H1 (cell line): ENCODE measurements at regions not wholly inside any gene's neighbourhood (a gene's known extent, or its start where the extent isn't known, plus 50 kb on each side); places are given as distances from the start of the nearest gene placed in this dataset.

Experiments
- CTCF ChIA-PET: fragments of 300-600 bp; sonication (Branson Sonifier 250); formaldehyde crosslinking; loops from one replicate; lab custom pipeline; 2021; ENCODE audit not compliant: partially characterized antibody; lab: Charles Lee
- POLR2A ChIA-PET: fragments of 300-600 bp; sonication (Branson Sonifier 250); formaldehyde crosslinking; loops from one replicate; lab custom pipeline; 2021; ENCODE audit warnings: inconsistent platforms; ENCODE audit not compliant: partially characterized antibody; lab: Charles Lee
- DNase-seq, 2 experiments: peaks; one replicate each; pipeline versions ENCODE4 v3.0.0 to v3.0.0-alpha.2; 2010 to 2022; ENCODE audit warnings: low spot score in 2 of 2, low read depth in 1 of 2, mixed read lengths in 1 of 2
- FAIRE-seq: peaks from 2 replicates; lab custom pipeline; 2011; peaks lifted over from hg19 to GRCh38; lab: Jason Lieb, UNC
- H2AFZ ChIP-seq: 2 replicates; pipeline ENCODE4 v1.8.1; 2012; ENCODE audit warnings: low read length, inconsistent platforms
- H2AK5ac ChIP-seq: 2 replicates; pipeline ENCODE4 v1.6.1; 2013; ENCODE audit warnings: low read depth, low read length
- H2BK120ac ChIP-seq: replicated peaks from 2 replicates; pipeline ENCODE3; 2013; ENCODE audit warnings: low read depth, low read length, inconsistent platforms
- H2BK12ac ChIP-seq: 2 replicates; pipeline ENCODE4 v1.6.1; 2013; ENCODE audit warnings: low read depth, low read length
- H2BK15ac ChIP-seq: 2 replicates; pipeline ENCODE4 v1.6.1; 2013; ENCODE audit warnings: low read length
- H2BK20ac ChIP-seq: 2 replicates; pipeline ENCODE4 v1.6.1; 2013; ENCODE audit warnings: low read length
- H2BK5ac ChIP-seq: 2 replicates; pipeline ENCODE4 v1.6.1; 2013; ENCODE audit warnings: low read depth, low read length
- H3K14ac ChIP-seq: 2 replicates; pipeline ENCODE4 v1.6.1; 2013; ENCODE audit warnings: inconsistent platforms; ENCODE audit not compliant: insufficient read length
- H3K18ac ChIP-seq: 2 replicates; pipeline ENCODE4 v1.6.1; 2013; ENCODE audit warnings: low read length; ENCODE audit errors: extremely low read depth
- H3K23ac ChIP-seq: 2 replicates; pipeline ENCODE4 v1.6.1; 2013; ENCODE audit warnings: inconsistent platforms; ENCODE audit not compliant: insufficient read length
- H3K23me2 ChIP-seq: 2 replicates; pipeline ENCODE4 v1.6.1; 2013; ENCODE audit warnings: low read depth, low read length
- H3K27ac ChIP-seq: 2 replicates; pipeline ENCODE4 v1.6.1; 2011; ENCODE audit warnings: low read depth, low read length, inconsistent platforms
- H3K27me3 ChIP-seq, 4 experiments: replicated peaks in 1 of 4; 1 replicate in 1 of 4; 2 replicates in 3 of 4; pipeline versions ENCODE4 v1.6.1 to v1.8.1; 2011 to 2013; ENCODE audit warnings: low read length in 3 of 4, mild to moderate bottlenecking in 3 of 4, inconsistent platforms in 2 of 4, mixed read lengths in 2 of 4, moderate library complexity in 1 of 4; ENCODE audit not compliant: control insufficient read depth in 3 of 4, insufficient read depth in 3 of 4; ENCODE audit errors: extremely low read depth in 1 of 4
- H3K36me3 ChIP-seq, 4 experiments: 2 replicates each; pipeline versions ENCODE4 v1.6.1 to v1.8.1; 2011 to 2013; ENCODE audit warnings: mild to moderate bottlenecking in 4 of 4, low read length in 3 of 4, moderate library complexity in 2 of 4, control low read depth in 1 of 4, inconsistent platforms in 1 of 4; ENCODE audit not compliant: insufficient read depth in 4 of 4, control insufficient read depth in 2 of 4
- H3K4ac ChIP-seq: replicated peaks from 2 replicates; pipeline ENCODE3; 2013; ENCODE audit warnings: low read length, low read depth, mixed read lengths, inconsistent platforms; ENCODE audit not compliant: insufficient read length
- H3K4me1 ChIP-seq, 4 experiments: replicated peaks in 1 of 4; 1 replicate in 1 of 4; 2 replicates in 3 of 4; pipeline versions ENCODE4 v1.6.1 to v1.8.1; 2011 to 2013; ENCODE audit warnings: low read length in 3 of 4, inconsistent platforms in 2 of 4, mixed read lengths in 1 of 4; ENCODE audit not compliant: insufficient read depth in 4 of 4, control insufficient read depth in 3 of 4
- H3K4me2 ChIP-seq, 2 experiments: 2 replicates each; pipeline versions ENCODE4 v1.6.1 to v1.8.1; 2011 to 2013; ENCODE audit warnings: low read depth in 2 of 2, low read length in 2 of 2, control low read depth in 1 of 2, inconsistent platforms in 1 of 2, mild to moderate bottlenecking in 1 of 2; ENCODE audit not compliant: insufficient read depth in 1 of 2
- H3K4me3 ChIP-seq, 4 experiments: fragments of 200-600, 300-600 bp in 1 of 4; sonication (generic), shearing (Covaris generic), sonication (Bioruptor Twin) in 1 of 4; 2 replicates each; pipeline versions ENCODE4 v1.5.1 to v1.8.1; 2011 to 2016; ENCODE audit warnings: low read length in 4 of 4, low read depth in 3 of 4, control low read depth in 2 of 4, inconsistent platforms in 2 of 4, mild to moderate bottlenecking in 2 of 4, mixed read lengths in 1 of 4, moderate library complexity in 1 of 4; ENCODE audit not compliant: insufficient read depth in 2 of 4; ENCODE audit errors: extremely low read depth in 1 of 4
- H3K56ac ChIP-seq: replicated peaks from 2 replicates; pipeline ENCODE3; 2013; ENCODE audit warnings: low read depth, mild to moderate bottlenecking, mixed read lengths, low read length, inconsistent platforms; ENCODE audit not compliant: insufficient read length
- H3K79me1 ChIP-seq: 2 replicates; pipeline ENCODE4 v1.6.1; 2013; ENCODE audit warnings: low read depth, low read length, control low read depth
- H3K79me2 ChIP-seq, 2 experiments: 2 replicates each; pipeline versions ENCODE4 v1.6.1 to v1.8.1; 2012 to 2013; ENCODE audit warnings: low read length in 2 of 2, mild to moderate bottlenecking in 2 of 2, inconsistent platforms in 1 of 2; ENCODE audit not compliant: insufficient read depth in 2 of 2, control insufficient read depth in 1 of 2
- H3K9ac ChIP-seq, 4 experiments: replicated peaks in 1 of 4; 1 replicate in 1 of 4; 2 replicates in 3 of 4; pipeline versions ENCODE4 v1.6.1 to v1.8.1; 2011 to 2013; ENCODE audit warnings: low read depth in 3 of 4, low read length in 3 of 4, control low read depth in 2 of 4, mild to moderate bottlenecking in 2 of 4, moderate library complexity in 2 of 4, inconsistent platforms in 1 of 4; ENCODE audit errors: extremely low read depth in 1 of 4
- H3K9me3 ChIP-seq, 2 experiments: 2 replicates each; pipeline versions ENCODE4 v1.6.1 to v1.8.1; 2012 to 2013; ENCODE audit warnings: mild to moderate bottlenecking in 2 of 2, moderate library complexity in 2 of 2, control low read depth in 1 of 2, inconsistent platforms in 1 of 2, low read depth in 1 of 2, low read length in 1 of 2, mixed read lengths in 1 of 2; ENCODE audit not compliant: insufficient read depth in 2 of 2
- H4K20me1 ChIP-seq, 2 experiments: replicated peaks in 1 of 2; 2 replicates each; pipeline versions ENCODE3 to v1.8.1; 2011 to 2013; ENCODE audit warnings: inconsistent platforms in 2 of 2, low read length in 2 of 2, mild to moderate bottlenecking in 1 of 2; ENCODE audit not compliant: insufficient read depth in 2 of 2, control insufficient read depth in 1 of 2
- H4K5ac ChIP-seq: 2 replicates; pipeline ENCODE4 v1.6.1; 2013; ENCODE audit warnings: low read length, low read depth, mixed read lengths, inconsistent platforms; ENCODE audit not compliant: insufficient read length
- H4K8ac ChIP-seq: 2 replicates; pipeline ENCODE4 v1.8.0; 2013; ENCODE audit warnings: mild to moderate bottlenecking, moderate library complexity, low read length, inconsistent platforms; ENCODE audit not compliant: insufficient read depth; ENCODE audit errors: extremely low read depth
- H4K91ac ChIP-seq: replicated peaks from 2 replicates; pipeline ENCODE3; 2013; ENCODE audit warnings: low read length, mixed read lengths, inconsistent platforms; ENCODE audit not compliant: insufficient read length
- BRCA1 ChIP-seq: IDR thresholded peaks from 2 replicates; pipeline ENCODE4 v1.6.1; 2012; ENCODE audit warnings: low read depth, low read length, improper control_type of control experiment
- CBX5 ChIP-seq: fragments of 300-800, 300-1000 bp; sonication (generic); IDR thresholded peaks from 2 replicates; pipeline ENCODE4 v1.7.1; 2016; ENCODE audit warnings: antibody characterized with exemption, low read length, low read depth
- CEBPB ChIP-seq: IDR thresholded peaks from 2 replicates; pipeline ENCODE4 v1.6.1; 2012; ENCODE audit warnings: low read depth, low read length
- CREB1 ChIP-seq: IDR thresholded peaks from 2 replicates; pipeline ENCODE4 v1.6.1; 2012; ENCODE audit warnings: inconsistent platforms
- EGR1 ChIP-seq: IDR thresholded peaks from 2 replicates; pipeline ENCODE4 v1.6.1; 2011; ENCODE audit warnings: low read depth, low read length, borderline replicate concordance
- HDAC6 ChIP-seq: IDR thresholded peaks from one replicate; pipeline ENCODE4 v1.7.1; 2012; ENCODE audit warnings: low read depth, mild to moderate bottlenecking, inconsistent platforms, low read length, moderate library complexity
- MAFK ChIP-seq: IDR thresholded peaks from 2 replicates; pipeline ENCODE4 v1.6.1; 2012; ENCODE audit warnings: low read depth, mild to moderate bottlenecking, improper control_type of control experiment, low read length
- NANOG ChIP-seq: IDR thresholded peaks from 2 replicates; pipeline ENCODE4 v1.6.1; 2011; ENCODE audit warnings: low read length, low read depth, mild to moderate bottlenecking, inconsistent platforms; ENCODE audit not compliant: insufficient read depth, poor library complexity, severe bottlenecking
- RXRA ChIP-seq: IDR thresholded peaks from 2 replicates; pipeline ENCODE4 v1.6.1; 2011; ENCODE audit warnings: low read depth, mild to moderate bottlenecking, low read length, moderate library complexity; ENCODE audit not compliant: insufficient read depth
- SUZ12 ChIP-seq: fragments of 200-600 bp; sonication (generic); IDR thresholded peaks from 2 replicates; pipeline ENCODE4 v1.6.1; 2012; ENCODE audit warnings: mild to moderate bottlenecking, inconsistent platforms, low read length, moderate library complexity, mixed read lengths
- WGBS, 2 experiments: shearing (Covaris generic) in 1 of 2; methylation state at CpG; one replicate each; pipeline versions ENCODE4 v1.1.6 to v1.1.7; 2013 to 2015; ENCODE audit warnings: low lambda C conversion rate in 2 of 2, mixed read lengths in 2 of 2, inconsistent platforms in 1 of 2, low coverage in 1 of 2, missing lambda C conversion rate in 1 of 2; ENCODE audit not compliant: insufficient replicate concordance in 2 of 2, insufficient coverage in 1 of 2, insufficient read length in 1 of 2; ENCODE audit errors: extremely low coverage in 1 of 2, missing lambda C conversion rate in 1 of 2; 5-methylcytosine and 5-hydroxymethylcytosine counted together

GRCh38 chr10:89147256-89147655, 59.9 kb downstream of the CH25H start:
- Histone ChIP-seq H3K18ac (no peak overlapping the region), H4K8ac (no peak overlapping the region), H3K23me2 (no peaks in the 10 kb centered on the region), H2BK15ac (no peak overlapping the region), H3K9ac (no peak overlapping the region), H3K79me1 (no peaks in the 10 kb centered on the region), H3K27me3 (no peaks in the 10 kb centered on the region), H3K4me1 (no peaks in the 10 kb centered on the region), H3K9me3 (no peaks in the 10 kb centered on the region), H4K5ac (no peak overlapping the region), H3K14ac (no peak overlapping the region), H2BK12ac (no peak overlapping the region), H2BK120ac (no peak overlapping the region), H3K4me3 (no peak overlapping the region), H3K36me3 (no peaks in the 10 kb centered on the region), H3K27ac (no peak overlapping the region), H2AK5ac (no peak overlapping the region), H4K91ac (no peak overlapping the region), H3K79me2 (no peaks in the 10 kb centered on the region), H3K23ac (no peak overlapping the region), H2BK20ac (no peak overlapping the region), H3K4me2 (no peak overlapping the region), H2BK5ac (no peak overlapping the region), H2AFZ (no peak overlapping the region), H3K4ac (no peak overlapping the region), H4K20me1 (no peaks in the 10 kb centered on the region), H3K56ac (no peak overlapping the region)
- CTCF ChIA-PET, result no interaction called here
- DNase-seq (no peak), FAIRE-seq (no peak)
- POLR2A ChIA-PET, result no interaction called here
- TF ChIP-seq HDAC6 (no peak), MAFK (no peak), RXRA (no peak), BRCA1 (no peak), CEBPB (no peak), CBX5 (no peak), EGR1 (no peak), SUZ12 (no peak), NANOG (no peak), CREB1 (no peak)
- WGBS, 2 experiments, result 81 to 100% methylated on average over 1 to 2 of the region's 2 CpGs
